Esophagus (tissue), 2 donors: ENCODE measurements at regions not wholly inside any gene's neighbourhood (a gene's known extent, or its start where the extent isn't known, plus 50 kb on each side); places are given as distances from the start of the nearest gene placed in this dataset.

Experiments
- H3K27ac ChIP-seq, 2 donors: one replicate each; pipeline ENCODE4 v1.5.1; 2013; ENCODE audit warnings: low read depth in 2 of 2, mild to moderate bottlenecking in 2 of 2, inconsistent platforms in 1 of 2, low read length in 1 of 2, moderate library complexity in 1 of 2
- H3K27me3 ChIP-seq, 2 donors: one replicate each; pipeline ENCODE4 v1.6.1; 2013; ENCODE audit warnings: low read length in 2 of 2, control low read depth in 1 of 2, mild to moderate bottlenecking in 1 of 2; ENCODE audit not compliant: insufficient read depth in 2 of 2, control insufficient read depth in 1 of 2
- H3K36me3 ChIP-seq, 2 donors: one replicate each; pipeline ENCODE4 v1.6.1; 2013; ENCODE audit warnings: low read length in 1 of 2; ENCODE audit not compliant: control insufficient read depth in 2 of 2, insufficient read depth in 2 of 2
- H3K4me1 ChIP-seq, 2 donors: one replicate each; pipeline ENCODE4 v1.6.1; 2013; ENCODE audit warnings: low read length in 1 of 2; ENCODE audit not compliant: control insufficient read depth in 2 of 2, insufficient read depth in 2 of 2
- H3K4me3 ChIP-seq, 2 donors: one replicate each; pipeline ENCODE4 v1.5.1; 2013; ENCODE audit warnings: low read length in 2 of 2, mild to moderate bottlenecking in 2 of 2, low read depth in 1 of 2, moderate library complexity in 1 of 2
- H3K9me3 ChIP-seq, 2 donors: one replicate each; pipeline ENCODE4 v1.6.1; 2013; ENCODE audit warnings: mild to moderate bottlenecking in 2 of 2, low read depth in 1 of 2, low read length in 1 of 2, moderate library complexity in 1 of 2; ENCODE audit not compliant: control insufficient read depth in 2 of 2, insufficient read depth in 1 of 2
- WGBS, 2 donors: extraction: QIAGEN DNeasy Blood & Tissue Kit; methylation state at CpG; one replicate each; pipeline ENCODE4 v1.1.7; 2013; 5-methylcytosine and 5-hydroxymethylcytosine counted together
- donor health status: healthy with polysubstance abuse.
- donor health status: Bipolar disorder and iron deficiency.

DNA sequence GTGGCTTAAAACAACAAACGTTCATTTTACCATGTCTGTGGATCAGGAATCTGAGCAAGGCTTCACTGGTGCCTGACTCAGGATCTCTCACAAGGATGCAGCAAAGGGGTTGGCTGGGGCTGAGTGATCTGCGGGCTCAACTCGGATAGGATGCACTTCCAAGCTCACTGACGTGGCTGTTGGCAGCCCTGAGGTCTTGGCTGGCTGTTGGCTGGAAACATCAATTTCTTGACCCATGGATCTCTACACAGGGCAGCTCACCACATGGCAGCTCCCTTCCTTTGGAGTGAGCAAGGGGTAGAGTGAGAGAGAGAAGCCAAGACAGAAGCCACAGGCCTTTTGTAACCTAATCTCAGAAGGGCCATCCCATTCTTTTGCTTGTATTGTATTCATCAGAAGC is 202.1 kb downstream of the NXNL2 start:
- Histone ChIP-seq H3K4me1 (no peaks in the 10 kb centered on the region), H3K9me3 (no peaks in the 10 kb centered on the region), H3K27me3 (no peaks in the 10 kb centered on the region), H3K36me3 (no peaks in the 10 kb centered on the region), H3K4me3 (no peak overlapping the region), H3K27ac (no peak overlapping the region)
- 83 to 89% methylated on average over 4 of the region's 4 CpGs for WGBS, 2 donors

DNA sequence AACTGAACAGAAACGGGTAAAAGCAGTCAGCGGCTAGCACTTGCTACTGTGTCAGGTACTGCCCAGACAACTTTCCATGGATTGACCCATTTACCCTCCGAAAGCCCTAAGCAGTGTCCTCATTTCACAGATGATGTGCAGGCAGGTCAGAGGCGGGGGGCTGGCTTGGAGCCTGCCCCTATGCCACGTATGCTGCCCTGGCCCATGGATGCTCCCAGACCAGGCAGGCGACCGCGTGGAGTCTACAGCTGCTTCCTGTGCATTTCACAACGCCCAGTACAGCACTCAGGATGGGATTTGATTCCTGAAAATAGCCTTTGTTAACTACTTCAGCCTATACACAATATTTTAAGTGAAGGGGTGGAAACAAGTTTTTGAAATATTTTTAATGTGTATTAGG is 202.9 kb downstream of the NXNL2 start:
- 70 to 71% methylated on average over 9 of the region's 9 CpGs for WGBS, 2 donors
- H3K9me3 ChIP-seq: no peaks in the 10 kb centered on the region

DNA sequence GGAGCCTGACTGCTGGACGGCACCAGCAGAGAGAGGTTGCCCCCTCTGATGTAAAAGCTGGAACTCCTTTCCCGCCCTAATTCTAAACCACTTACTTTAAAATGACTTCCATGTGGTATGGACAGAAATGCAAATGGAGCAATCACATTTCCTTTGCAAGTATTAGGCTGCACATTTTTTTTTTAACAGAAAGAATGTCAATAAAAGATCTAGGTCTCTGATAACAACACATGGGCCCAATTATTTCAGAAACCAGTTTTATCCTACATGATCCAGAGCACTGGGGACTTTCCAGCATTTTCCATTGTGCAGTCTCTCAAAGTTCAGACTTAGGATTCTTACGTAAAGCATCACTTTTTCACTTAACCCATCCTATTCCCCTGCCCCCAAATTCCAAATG is 203.7 kb downstream of the NXNL2 start:
- Histone ChIP-seq H3K36me3 (no peaks in the 10 kb centered on the region), H3K27me3 (no peaks in the 10 kb centered on the region), H3K4me1 (peaks cover 0 to 2% of the 10 kb centered on the region in 2 donors), H3K27ac (no peak overlapping the region), H3K9me3 (no peaks in the 10 kb centered on the region), H3K4me3 (no peak overlapping the region)
- 66 to 72% methylated on average over 3 of the region's 3 CpGs for WGBS, 2 donors

More for the DNA sequence above, 202.9 kb downstream of the NXNL2 start:
- no peaks in the 10 kb centered on the region for H3K27me3 ChIP-seq
- no peaks in the 10 kb centered on the region for H3K4me1 ChIP-seq
- H3K27ac ChIP-seq: no peak overlapping the region
- no peak overlapping the region for H3K4me3 ChIP-seq
- H3K36me3 ChIP-seq: no peaks in the 10 kb centered on the region

DNA sequence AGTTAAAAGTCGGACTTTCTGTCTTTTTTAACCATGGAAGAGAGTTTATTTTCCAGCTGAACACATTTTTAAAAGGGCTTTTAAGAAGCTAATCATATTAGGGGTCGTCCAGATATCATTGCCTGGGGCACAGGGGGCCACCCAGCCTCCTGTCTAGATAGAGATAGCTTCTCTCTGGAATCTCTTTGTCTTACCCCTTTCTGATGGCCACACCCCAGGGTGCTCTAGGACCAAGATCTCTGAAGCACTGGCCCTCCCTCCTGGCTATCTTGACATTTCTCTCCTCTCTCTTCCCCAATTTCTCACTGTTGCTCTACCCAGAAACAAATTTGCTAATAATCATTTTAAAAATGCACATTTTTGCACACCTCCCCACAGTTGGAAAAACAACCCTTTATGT is 204.4 kb downstream of the NXNL2 start:
- H3K27me3 ChIP-seq: no peaks in the 10 kb centered on the region

DNA sequence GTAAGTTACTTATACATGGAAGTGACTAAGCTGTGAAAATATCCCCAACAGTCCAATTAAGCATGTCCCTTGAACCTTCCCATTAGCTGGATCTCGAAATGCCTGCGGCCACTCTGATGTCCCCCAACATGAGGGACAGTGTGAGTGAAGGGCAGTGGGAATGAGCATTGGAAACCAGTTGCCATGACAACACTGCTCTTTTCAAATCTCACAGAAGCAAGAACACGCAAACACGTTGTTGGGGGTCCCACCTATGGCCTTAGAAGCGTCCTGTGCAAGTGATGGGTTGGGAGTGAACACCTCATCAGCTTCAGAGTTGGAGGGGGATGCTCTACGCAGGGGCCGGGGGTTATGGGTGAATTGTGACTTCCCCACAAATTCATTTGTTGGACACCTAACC is 205.9 kb downstream of the NXNL2 start:
- H3K27me3 ChIP-seq: no peaks in the 10 kb centered on the region
- H3K4me1 ChIP-seq: peaks cover 0 to 2% of the 10 kb centered on the region in 2 donors
- no peak overlapping the region for H3K27ac ChIP-seq

More for the DNA sequence above, 204.4 kb downstream of the NXNL2 start:
- no peaks in the 10 kb centered on the region for H3K9me3 ChIP-seq
- 49 to 50% methylated on average over 2 of the region's 2 CpGs for WGBS, 2 donors
- H3K4me3 ChIP-seq: no peak overlapping the region
- peaks cover 0 to 2% of the 10 kb centered on the region in 2 donors for H3K4me1 ChIP-seq
- H3K36me3 ChIP-seq: no peaks in the 10 kb centered on the region
- no peak overlapping the region for H3K27ac ChIP-seq

DNA sequence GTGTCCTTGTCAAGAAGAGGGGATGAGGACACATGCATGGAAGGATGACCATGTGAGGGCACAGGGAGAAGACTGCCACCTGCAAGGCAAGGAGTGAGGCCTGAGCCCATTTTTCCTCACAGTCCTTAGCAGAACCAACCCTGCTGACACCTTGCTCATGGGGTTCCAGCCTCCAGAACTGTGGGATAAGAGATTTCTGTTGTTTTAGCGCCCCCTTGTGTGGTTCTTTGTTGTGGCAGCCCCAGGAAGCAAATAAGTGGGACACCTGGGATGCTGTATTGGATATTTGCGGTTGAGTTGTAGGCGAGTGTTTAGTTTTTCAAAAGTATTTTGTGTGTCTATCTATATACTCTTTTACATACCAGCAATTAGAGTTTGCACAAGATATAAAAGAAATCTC is 206.4 kb downstream of the NXNL2 start:
- WGBS, 2 donors: 67 to 71% methylated on average over 3 of the region's 3 CpGs
- H3K9me3 ChIP-seq: no peaks in the 10 kb centered on the region
- H3K27ac ChIP-seq: no peak overlapping the region

More for the DNA sequence above, 205.9 kb downstream of the NXNL2 start:
- Histone ChIP-seq H3K9me3 (no peaks in the 10 kb centered on the region), H3K36me3 (no peaks in the 10 kb centered on the region), H3K4me3 (no peak overlapping the region)
- WGBS, 2 donors: 84 to 88% methylated on average over 7 of the region's 7 CpGs

DNA sequence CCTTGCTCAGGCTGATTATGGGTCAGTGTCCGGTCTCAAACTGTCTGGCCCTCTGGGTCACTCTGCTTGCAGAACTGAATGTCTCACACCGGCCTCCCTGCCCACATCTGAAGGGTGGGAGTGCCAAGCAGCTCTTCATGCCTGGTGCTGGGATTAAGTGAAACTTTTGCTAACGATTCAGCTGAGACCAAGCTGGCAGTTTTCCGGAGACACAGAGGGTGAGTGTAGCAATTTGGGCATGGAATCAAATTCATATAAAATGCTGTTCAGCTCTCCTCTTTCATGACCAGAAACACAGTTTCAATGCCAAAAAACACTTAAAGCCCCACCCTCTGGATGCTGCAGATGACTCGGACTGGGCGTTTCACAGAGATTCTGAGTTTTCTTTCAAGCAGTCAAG is 207.5 kb downstream of the NXNL2 start:
- peak overlapping the region in 1 of 2 donors; percentile 35 for H3K27ac ChIP-seq
- 28 to 33% methylated on average over 6 of the region's 6 CpGs for WGBS, 2 donors

More for the DNA sequence above, 206.4 kb downstream of the NXNL2 start:
- H3K4me1 ChIP-seq: peaks cover 0 to 2% of the 10 kb centered on the region in 2 donors
- H3K36me3 ChIP-seq: no peaks in the 10 kb centered on the region
- H3K4me3 ChIP-seq: no peak overlapping the region
- no peaks in the 10 kb centered on the region for H3K27me3 ChIP-seq

DNA sequence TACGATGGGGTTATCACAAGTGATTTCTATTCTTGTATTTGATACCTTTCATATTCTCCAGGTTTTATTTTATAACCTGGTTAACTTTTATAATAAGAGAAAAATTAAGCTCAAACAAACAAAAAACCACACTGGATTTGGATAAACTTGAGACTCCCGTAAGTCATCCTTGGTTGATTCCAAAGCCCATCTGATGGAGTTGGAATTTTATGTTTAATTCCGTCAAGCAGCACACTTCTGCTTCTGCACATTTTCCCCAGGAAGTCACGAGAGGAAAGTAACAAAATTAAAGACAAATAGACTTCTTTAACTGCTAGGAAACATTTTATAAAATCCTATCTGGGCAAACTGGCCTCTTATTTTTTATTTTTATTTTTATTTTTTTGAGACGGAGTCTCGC is 207.9 kb downstream of the NXNL2 start:
- H3K36me3 ChIP-seq: no peaks in the 10 kb centered on the region
- H3K27me3 ChIP-seq: no peaks in the 10 kb centered on the region
- 67 to 74% methylated on average over 6 of the region's 6 CpGs for WGBS, 2 donors
- peaks cover 0 to 2% of the 10 kb centered on the region in 2 donors for H3K4me1 ChIP-seq
- no peaks in the 10 kb centered on the region for H3K9me3 ChIP-seq
- H3K27ac ChIP-seq: no peak overlapping the region
- H3K4me3 ChIP-seq: no peak overlapping the region

More for the DNA sequence above, 207.5 kb downstream of the NXNL2 start:
- Histone ChIP-seq H3K9me3 (no peaks in the 10 kb centered on the region), H3K27me3 (no peaks in the 10 kb centered on the region), H3K4me1 (peaks cover 0 to 2% of the 10 kb centered on the region in 2 donors), H3K36me3 (no peaks in the 10 kb centered on the region), H3K4me3 (no peak overlapping the region)

DNA sequence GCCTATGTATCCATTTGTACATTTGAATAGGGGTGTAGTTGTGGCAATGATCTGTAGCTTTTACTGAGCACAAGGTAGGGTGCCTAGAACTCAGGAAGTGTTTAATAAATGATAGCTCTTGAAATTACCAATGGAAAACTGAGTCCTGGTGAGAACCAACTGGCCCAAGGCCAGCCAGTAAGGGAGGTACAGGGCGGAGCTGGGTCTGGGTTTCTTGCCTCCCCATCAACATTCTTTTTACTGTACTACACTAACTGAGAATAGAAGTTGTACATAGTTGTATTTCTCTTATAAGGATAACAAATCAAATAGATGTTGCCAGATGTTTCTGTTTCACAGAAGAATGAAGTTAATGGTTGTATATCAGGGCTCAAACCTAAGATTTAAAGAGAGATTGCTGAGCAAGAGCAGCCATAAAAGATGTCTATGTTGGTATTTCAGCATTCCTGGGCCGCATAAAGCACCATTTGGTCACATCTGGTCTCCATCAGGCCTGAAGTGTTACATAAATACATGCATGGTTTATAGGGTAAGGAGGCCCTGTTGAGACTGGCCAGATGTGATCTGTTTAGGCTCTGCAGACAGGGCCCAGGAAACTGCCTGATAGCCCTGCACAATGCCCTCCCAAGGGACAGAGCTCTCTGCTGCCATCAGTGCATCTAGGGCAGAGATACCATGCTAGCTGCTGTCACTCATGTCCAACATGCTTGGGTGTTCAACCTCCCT is 210.5 kb downstream of the NXNL2 start:
- Histone ChIP-seq H3K4me1 (peaks cover 0 to 2% of the 10 kb centered on the region in 2 donors), H3K27me3 (no peaks in the 10 kb centered on the region), H3K9me3 (no peaks in the 10 kb centered on the region), H3K4me3 (no peak overlapping the region), H3K36me3 (no peaks in the 10 kb centered on the region), H3K27ac (no peak overlapping the region)
- WGBS, 2 donors: 71 to 77% methylated on average over 2 of the region's 2 CpGs
